ENCODE measurements at regions not wholly inside any gene's neighbourhood (a gene's known extent, or its start where the extent isn't known, plus 50 kb on each side); places are given as distances from the start of the nearest gene placed in this dataset.

DNA sequence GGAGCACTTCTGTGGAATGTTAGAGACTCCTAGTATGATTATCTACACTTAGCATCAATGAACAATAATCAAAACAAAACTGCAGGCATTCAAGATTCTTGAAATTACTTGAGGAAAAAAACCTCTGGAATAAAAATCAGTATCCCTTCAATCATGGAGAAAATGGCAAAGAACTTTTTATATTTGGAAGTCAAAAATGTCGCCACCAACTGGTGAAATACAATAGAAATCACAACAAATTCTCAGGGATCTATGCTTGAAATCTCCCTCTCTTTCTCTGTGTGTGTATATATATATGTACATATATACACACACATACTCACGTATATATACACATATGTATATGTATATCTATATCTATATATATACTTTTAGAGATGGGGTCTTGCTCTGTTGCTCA is 378.9 kb upstream of the ALCAM start:
- TF ChIP-seq, protein P1, sequence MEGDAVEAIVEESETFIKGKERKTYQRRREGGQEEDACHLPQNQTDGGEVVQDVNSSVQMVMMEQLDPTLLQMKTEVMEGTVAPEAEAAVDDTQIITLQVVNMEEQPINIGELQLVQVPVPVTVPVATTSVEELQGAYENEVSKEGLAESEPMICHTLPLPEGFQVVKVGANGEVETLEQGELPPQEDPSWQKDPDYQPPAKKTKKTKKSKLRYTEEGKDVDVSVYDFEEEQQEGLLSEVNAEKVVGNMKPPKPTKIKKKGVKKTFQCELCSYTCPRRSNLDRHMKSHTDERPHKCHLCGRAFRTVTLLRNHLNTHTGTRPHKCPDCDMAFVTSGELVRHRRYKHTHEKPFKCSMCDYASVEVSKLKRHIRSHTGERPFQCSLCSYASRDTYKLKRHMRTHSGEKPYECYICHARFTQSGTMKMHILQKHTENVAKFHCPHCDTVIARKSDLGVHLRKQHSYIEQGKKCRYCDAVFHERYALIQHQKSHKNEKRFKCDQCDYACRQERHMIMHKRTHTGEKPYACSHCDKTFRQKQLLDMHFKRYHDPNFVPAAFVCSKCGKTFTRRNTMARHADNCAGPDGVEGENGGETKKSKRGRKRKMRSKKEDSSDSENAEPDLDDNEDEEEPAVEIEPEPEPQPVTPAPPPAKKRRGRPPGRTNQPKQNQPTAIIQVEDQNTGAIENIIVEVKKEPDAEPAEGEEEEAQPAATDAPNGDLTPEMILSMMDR (IDR thresholded peaks at IDR 0.05), result peak in 1 of 6 experiments; percentile 9
- TF ChIP-seq POLR2A (IDR thresholded peaks at IDR 0.05), result no peak
